AG09309 (cell line): ENCODE measurements at regions not wholly inside any gene's neighbourhood (a gene's known extent, or its start where the extent isn't known, plus 50 kb on each side); places are given as distances from the start of the nearest gene placed in this dataset.

Source experiments
- DNase-seq: peaks from one replicate; pipeline ENCODE4 v3.0.0-alpha.2; 2010; ENCODE audit warnings: low read depth
- H3K4me3 ChIP-seq: 2 replicates; pipeline ENCODE4 v1.5.1; 2011; ENCODE audit warnings: mild to moderate bottlenecking, low read depth, low read length, moderate library complexity; ENCODE audit not compliant: control insufficient read depth
- TF ChIP-seq, protein P1 (sequence below): IDR thresholded peaks from 2 replicates; pipeline ENCODE4 v1.5.1; 2011; ENCODE audit warnings: mild to moderate bottlenecking, low read depth, low read length, inconsistent platforms; ENCODE audit not compliant: insufficient read depth, control insufficient read depth; ENCODE audit errors: missing control alignments

GRCh38 chr2:196263181-196263747 is 91.9 kb upstream of the STK17B start:
- TF ChIP-seq, protein P1, sequence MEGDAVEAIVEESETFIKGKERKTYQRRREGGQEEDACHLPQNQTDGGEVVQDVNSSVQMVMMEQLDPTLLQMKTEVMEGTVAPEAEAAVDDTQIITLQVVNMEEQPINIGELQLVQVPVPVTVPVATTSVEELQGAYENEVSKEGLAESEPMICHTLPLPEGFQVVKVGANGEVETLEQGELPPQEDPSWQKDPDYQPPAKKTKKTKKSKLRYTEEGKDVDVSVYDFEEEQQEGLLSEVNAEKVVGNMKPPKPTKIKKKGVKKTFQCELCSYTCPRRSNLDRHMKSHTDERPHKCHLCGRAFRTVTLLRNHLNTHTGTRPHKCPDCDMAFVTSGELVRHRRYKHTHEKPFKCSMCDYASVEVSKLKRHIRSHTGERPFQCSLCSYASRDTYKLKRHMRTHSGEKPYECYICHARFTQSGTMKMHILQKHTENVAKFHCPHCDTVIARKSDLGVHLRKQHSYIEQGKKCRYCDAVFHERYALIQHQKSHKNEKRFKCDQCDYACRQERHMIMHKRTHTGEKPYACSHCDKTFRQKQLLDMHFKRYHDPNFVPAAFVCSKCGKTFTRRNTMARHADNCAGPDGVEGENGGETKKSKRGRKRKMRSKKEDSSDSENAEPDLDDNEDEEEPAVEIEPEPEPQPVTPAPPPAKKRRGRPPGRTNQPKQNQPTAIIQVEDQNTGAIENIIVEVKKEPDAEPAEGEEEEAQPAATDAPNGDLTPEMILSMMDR: no peak
- DNase-seq: no peak
- no peak overlapping the region for H3K4me3 ChIP-seq

GRCh38 chr2:196266351-196266750 is 95.0 kb upstream of the STK17B start:
- H3K4me3 ChIP-seq: no peak overlapping the region
- TF ChIP-seq, protein P1: no peak
- no peak for DNase-seq

GRCh38 chr2:196266855-196267254 is 95.5 kb upstream of the STK17B start:
- H3K4me3 ChIP-seq: no peak overlapping the region
- TF ChIP-seq, protein P1: no peak
- DNase-seq: no peak

DNA sequence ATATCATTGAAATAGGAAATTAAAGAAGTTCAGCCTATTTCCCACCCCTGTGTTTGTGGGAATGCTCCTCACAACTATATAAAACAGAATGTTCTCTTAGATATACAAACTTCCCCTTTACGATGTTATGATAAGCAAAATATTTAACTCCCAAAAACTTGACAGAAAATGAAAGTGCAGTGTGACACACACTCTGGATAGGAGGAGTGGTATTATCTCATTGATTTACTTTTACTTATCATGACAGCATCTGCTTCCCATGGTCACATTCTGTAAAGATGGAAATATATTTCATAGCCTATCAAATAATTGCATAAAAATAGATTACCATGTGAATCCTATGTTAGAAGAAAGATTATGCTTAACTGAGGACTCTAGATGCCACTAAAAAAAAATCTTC is 96.6 kb upstream of the STK17B start:
- DNase-seq: no peak
- H3K4me3 ChIP-seq: no peak overlapping the region
- TF ChIP-seq, protein P1: no peak

- TF ChIP-seq, protein P1: no peak
- no peak for DNase-seq
- H3K4me3 ChIP-seq: no peak overlapping the region
These were observed 97.4 kb upstream of the STK17B start for GRCh38 chr2:196268538-196269338.

GRCh38 chr2:196271795-196272194 is 100.4 kb upstream of the STK17B start:
- DNase-seq: no peak
- TF ChIP-seq, protein P1: no peak
- no peak overlapping the region for H3K4me3 ChIP-seq
